OCI-LY3 (cell line): ENCODE measurements at regions not wholly inside any gene's neighbourhood (a gene's known extent, or its start where the extent isn't known, plus 50 kb on each side); places are given as distances from the start of the nearest gene placed in this dataset.
A peak's percentile ranks its signal among the peaks of the same experiment; 100 is the strongest.
"Not testable (repeated sequence)": the region's sequence is repeated elsewhere in the genome, so short reads cannot be mapped to it uniquely, and the experiment has no call there.

Experiments
- H2AFZ ChIP-seq: fragments of 200-600, 300-600 bp; shearing (Covaris generic); 2 replicates; pipeline ENCODE4 v1.6.0; 2014; ENCODE audit warnings: antibody characterized with exemption, low read depth, low read length
- H3K27ac ChIP-seq: fragments of 200-600, 300-600 bp; sonication (generic); 2 replicates; pipeline ENCODE4 v1.5.1; 2014; ENCODE audit warnings: mild to moderate bottlenecking, low read length, moderate library complexity, mixed read lengths
- H3K27me3 ChIP-seq: fragments of 200-600, 300-600 bp; sonication (generic); 2 replicates; pipeline ENCODE4 v1.6.1; 2014; ENCODE audit warnings: low read depth, low read length, mixed read lengths
- H3K36me3 ChIP-seq: fragments of 200-600, 300-600 bp; sonication (generic); replicated peaks from 2 replicates; pipeline ENCODE3; 2014; ENCODE audit warnings: low read depth, low read length, mixed read lengths
- H3K4me1 ChIP-seq: fragments of 300-600, 200-600 bp; sonication (generic); 2 replicates; pipeline ENCODE4 v1.6.1; 2014; ENCODE audit warnings: low read length, mixed read lengths
- H3K4me2 ChIP-seq: fragments of 200-600, 300-600 bp; sonication (generic); 2 replicates; pipeline ENCODE4 v1.6.1; 2014; ENCODE audit warnings: low read length, mixed read lengths
- H3K4me3 ChIP-seq: fragments of 300-600, 200-600 bp; sonication (generic); 2 replicates; pipeline ENCODE4 v1.5.1; 2014; ENCODE audit warnings: antibody characterized with exemption, mild to moderate bottlenecking, low read length, moderate library complexity
- H3K79me2 ChIP-seq: fragments of 300-600, 200-600 bp; shearing (Covaris generic); 2 replicates; pipeline ENCODE4 v1.6.1; 2014; ENCODE audit warnings: mild to moderate bottlenecking, low read length, mixed read lengths
- H3K9ac ChIP-seq: fragments of 300-600, 200-600 bp; shearing (Covaris generic); 2 replicates; pipeline ENCODE4 v1.6.0; 2014; ENCODE audit warnings: mild to moderate bottlenecking, low read length, moderate library complexity
- H3K9me3 ChIP-seq: fragments of 200-600, 300-600 bp; shearing (Covaris generic); 2 replicates; pipeline ENCODE4 v1.6.1; 2014; ENCODE audit warnings: low read length, mixed read lengths; ENCODE audit not compliant: insufficient read depth
- H4K20me1 ChIP-seq: fragments of 200-600, 300-600 bp; sonication (generic); 2 replicates; pipeline ENCODE4 v1.6.1; 2016; ENCODE audit warnings: low read length, mixed read lengths; ENCODE audit not compliant: insufficient read depth
- EZH2phosphoT487 ChIP-seq: fragments of 200-600 bp; shearing (Covaris generic); IDR thresholded peaks from 2 replicates; pipeline ENCODE4 v1.6.1; 2018; ENCODE audit warnings: antibody characterized with exemption, mixed run types, low read depth
- TF ChIP-seq, protein P1 (sequence below): fragments of 200-600, 300-600 bp; sonication (generic); IDR thresholded peaks from 2 replicates; pipeline ENCODE4 v1.5.1; 2014; ENCODE audit warnings: antibody characterized with exemption, low read length, low read depth

DNA sequence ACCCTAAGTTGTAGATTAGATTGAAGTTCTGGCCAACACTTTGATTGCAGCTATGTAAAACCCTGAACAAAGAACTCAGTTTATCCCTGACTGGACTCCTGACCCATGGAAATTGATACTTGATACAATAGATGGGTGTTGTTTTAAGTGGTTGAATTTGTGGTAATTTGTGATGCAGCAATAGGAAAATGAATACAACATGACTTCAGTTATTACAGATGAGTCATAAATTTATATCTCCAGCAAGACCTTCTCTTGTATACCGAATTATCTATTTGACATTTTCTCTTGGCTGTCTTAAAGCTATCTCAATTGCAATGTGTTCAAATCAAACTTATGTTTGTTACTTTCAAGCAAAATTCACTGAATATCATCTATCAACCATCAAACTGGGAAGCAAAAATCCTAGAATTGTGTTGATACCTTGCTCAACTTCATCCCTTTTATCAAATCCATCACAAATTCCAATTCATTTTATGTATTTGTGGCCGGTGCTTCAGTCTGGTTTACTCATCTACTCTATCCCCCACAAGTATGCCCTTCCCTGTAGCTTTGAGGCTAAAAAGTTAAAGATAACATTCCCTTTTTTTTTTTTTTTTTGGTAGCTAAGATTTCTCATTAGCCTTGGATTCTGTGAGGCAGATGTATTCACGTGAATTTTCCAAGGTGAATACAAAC is 129.4 kb upstream of the CENPW start:
- no peaks in the 10 kb centered on the region for H4K20me1 ChIP-seq
- H3K4me1 ChIP-seq = no peaks in the 10 kb centered on the region
- H3K4me2 ChIP-seq = no peak overlapping the region
- TF ChIP-seq, protein P1, sequence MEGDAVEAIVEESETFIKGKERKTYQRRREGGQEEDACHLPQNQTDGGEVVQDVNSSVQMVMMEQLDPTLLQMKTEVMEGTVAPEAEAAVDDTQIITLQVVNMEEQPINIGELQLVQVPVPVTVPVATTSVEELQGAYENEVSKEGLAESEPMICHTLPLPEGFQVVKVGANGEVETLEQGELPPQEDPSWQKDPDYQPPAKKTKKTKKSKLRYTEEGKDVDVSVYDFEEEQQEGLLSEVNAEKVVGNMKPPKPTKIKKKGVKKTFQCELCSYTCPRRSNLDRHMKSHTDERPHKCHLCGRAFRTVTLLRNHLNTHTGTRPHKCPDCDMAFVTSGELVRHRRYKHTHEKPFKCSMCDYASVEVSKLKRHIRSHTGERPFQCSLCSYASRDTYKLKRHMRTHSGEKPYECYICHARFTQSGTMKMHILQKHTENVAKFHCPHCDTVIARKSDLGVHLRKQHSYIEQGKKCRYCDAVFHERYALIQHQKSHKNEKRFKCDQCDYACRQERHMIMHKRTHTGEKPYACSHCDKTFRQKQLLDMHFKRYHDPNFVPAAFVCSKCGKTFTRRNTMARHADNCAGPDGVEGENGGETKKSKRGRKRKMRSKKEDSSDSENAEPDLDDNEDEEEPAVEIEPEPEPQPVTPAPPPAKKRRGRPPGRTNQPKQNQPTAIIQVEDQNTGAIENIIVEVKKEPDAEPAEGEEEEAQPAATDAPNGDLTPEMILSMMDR = no peak
- TF ChIP-seq EZH2phosphoT487 = no peak
- no peaks in the 10 kb centered on the region for H3K36me3 ChIP-seq
- H3K4me3 ChIP-seq = no peak overlapping the region
- no peak overlapping the region for H3K9ac ChIP-seq
- H3K9me3 ChIP-seq = no peaks in the 10 kb centered on the region
- no peak overlapping the region for H3K27ac ChIP-seq
- H3K79me2 ChIP-seq = no peaks in the 10 kb centered on the region
- no peaks in the 10 kb centered on the region for H3K27me3 ChIP-seq
- no peak overlapping the region for H2AFZ ChIP-seq

GRCh38 chr6:126217497-126217896 is 122.4 kb upstream of the CENPW start:
- H3K4me1 ChIP-seq = no peaks in the 10 kb centered on the region
- H3K27me3 ChIP-seq = no peaks in the 10 kb centered on the region
- no peaks in the 10 kb centered on the region for H3K36me3 ChIP-seq
- no peaks in the 10 kb centered on the region for H4K20me1 ChIP-seq
- no peak overlapping the region for H3K9ac ChIP-seq
- H3K4me3 ChIP-seq = no peak overlapping the region
- H3K4me2 ChIP-seq = no peak overlapping the region
- H3K27ac ChIP-seq = no peak overlapping the region
- H3K9me3 ChIP-seq = no peaks in the 10 kb centered on the region
- H3K79me2 ChIP-seq = no peaks in the 10 kb centered on the region
- no peak for TF ChIP-seq EZH2phosphoT487
- TF ChIP-seq, protein P1 = no peak
- no peak overlapping the region for H2AFZ ChIP-seq

- not testable (repeated sequence) for H3K9ac ChIP-seq, H3K27ac ChIP-seq, H3K4me3 ChIP-seq, H2AFZ ChIP-seq, H3K79me2 ChIP-seq, H4K20me1 ChIP-seq, H3K36me3 ChIP-seq, H3K4me2 ChIP-seq, H3K27me3 ChIP-seq, H3K9me3 ChIP-seq, H3K4me1 ChIP-seq
These were observed 119.0 kb upstream of the CENPW start for GRCh38 chr6:126220901-126221300.

DNA sequence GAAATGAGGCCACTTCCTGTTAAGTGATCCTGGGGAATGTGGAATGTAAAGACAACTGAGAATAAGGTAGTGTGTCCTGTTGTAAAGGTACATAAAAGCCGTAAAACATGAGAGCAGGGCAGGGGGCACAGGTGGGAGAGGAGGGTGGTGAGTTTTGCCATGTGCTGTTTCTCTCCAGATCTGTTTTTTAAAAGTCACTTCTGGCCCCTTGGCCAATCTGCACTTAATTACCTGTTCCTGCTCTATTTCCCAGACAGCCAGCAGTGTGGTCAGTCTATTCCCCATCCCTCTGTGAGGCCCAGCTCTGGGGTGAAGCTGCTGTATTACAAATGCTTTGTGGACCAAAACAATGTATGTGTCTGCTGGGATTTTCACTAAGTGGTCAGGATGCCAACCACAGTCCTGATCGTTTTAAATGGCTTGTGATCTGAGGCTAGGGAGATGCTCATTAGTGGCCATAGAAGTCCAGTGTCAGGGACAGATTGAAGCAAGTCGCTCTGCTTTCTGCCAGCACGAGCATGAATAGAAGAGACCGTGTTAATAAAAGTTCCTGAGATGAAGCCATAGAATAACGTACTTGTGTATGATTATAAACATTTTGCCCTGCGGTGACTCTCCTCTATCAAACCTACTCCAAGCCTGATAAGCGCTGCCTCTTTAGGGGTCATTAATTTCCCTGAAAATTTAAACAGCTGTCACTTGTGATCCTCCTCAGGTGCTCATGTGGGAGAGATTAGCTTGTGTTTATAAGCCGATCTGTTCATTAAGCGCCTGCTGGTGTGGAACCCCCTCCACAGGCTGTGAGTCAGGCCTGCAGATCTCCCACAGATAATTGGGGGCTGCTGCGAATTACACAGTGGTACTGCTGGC is 111.8 kb upstream of the CENPW start:
- Histone ChIP-seq H2AFZ (peak overlapping the region; percentile 82), H3K9me3 (no peaks in the 10 kb centered on the region), H4K20me1 (no peaks in the 10 kb centered on the region), H3K27me3 (no peaks in the 10 kb centered on the region), H3K4me1 (peaks cover 30% of the 10 kb centered on the region), H3K79me2 (no peaks in the 10 kb centered on the region), H3K36me3 (no peaks in the 10 kb centered on the region), H3K4me2 (peak overlapping the region; percentile 99), H3K9ac (peak overlapping the region; percentile 61), H3K4me3 (peak overlapping the region; percentile 69), H3K27ac (peak overlapping the region; percentile 92)
- TF ChIP-seq EZH2phosphoT487 = no peak
- TF ChIP-seq, protein P1 = no peak
